ENCODE measurements at regions not wholly inside any gene's neighbourhood (a gene's known extent, or its start where the extent isn't known, plus 50 kb on each side); places are given as distances from the start of the nearest gene placed in this dataset.

GRCh38 chrX:139199933-139200332, 330.6 kb upstream of the F9 start (continued):
- TF ChIP-seq PRDM15 (CRISPR knock-in tag; IDR thresholded peaks at IDR 0.05) (no peak), TGIF2 (CRISPR knock-in tag; IDR thresholded peaks at IDR 0.05) (no peak), SP1 (IDR thresholded peaks at IDR 0.05) (no peak), SP1 (CRISPR knock-in tag; IDR thresholded peaks at IDR 0.05) (no peak), AKAP8 (CRISPR knock-in tag; IDR thresholded peaks at IDR 0.05) (no peak)
- TF ChIP-seq, protein P1, sequence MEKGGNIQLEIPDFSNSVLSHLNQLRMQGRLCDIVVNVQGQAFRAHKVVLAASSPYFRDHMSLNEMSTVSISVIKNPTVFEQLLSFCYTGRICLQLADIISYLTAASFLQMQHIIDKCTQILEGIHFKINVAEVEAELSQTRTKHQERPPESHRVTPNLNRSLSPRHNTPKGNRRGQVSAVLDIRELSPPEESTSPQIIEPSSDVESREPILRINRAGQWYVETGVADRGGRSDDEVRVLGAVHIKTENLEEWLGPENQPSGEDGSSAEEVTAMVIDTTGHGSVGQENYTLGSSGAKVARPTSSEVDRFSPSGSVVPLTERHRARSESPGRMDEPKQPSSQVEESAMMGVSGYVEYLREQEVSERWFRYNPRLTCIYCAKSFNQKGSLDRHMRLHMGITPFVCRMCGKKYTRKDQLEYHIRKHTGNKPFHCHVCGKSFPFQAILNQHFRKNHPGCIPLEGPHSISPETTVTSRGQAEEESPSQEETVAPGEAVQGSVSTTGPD (CRISPR knock-in tag; IDR thresholded peaks at IDR 0.05) = no peak

- DNase-seq (ENCODE audit: low spot score) (no peak), ATAC-seq (no peak), FAIRE-seq (no peak)
- in situ Hi-C loops (cut with HindIII; ENCODE audit: extremely low pct_ligation_motif_present, low pct_unique_long_range_greater_than_20kb) = no loop called here
- no peaks in the 10 kb centered on the region for H3K79me2 ChIP-seq (ENCODE audit: insufficient read depth, low read length)
- no peak for TF ChIP-seq HOXA9 (CRISPR knock-in tag; IDR thresholded peaks at IDR 0.05; ENCODE audit: borderline replicate concordance)
- no peak for TF ChIP-seq ZNF619 (CRISPR knock-in tag; IDR thresholded peaks at IDR 0.05)
- TF ChIP-seq TBL1XR1 (IDR thresholded peaks at IDR 0.05; ENCODE audit: borderline replicate concordance, low read length, partially characterized antibody) = no peak
- no peak for TF ChIP-seq DNMT3B (CRISPR knock-in tag; conservative IDR thresholded peaks at IDR 0.05)
- no peak for TF ChIP-seq SMAD3 (CRISPR knock-in tag; IDR thresholded peaks at IDR 0.05)
- no peaks in the 10 kb centered on the region; a peak in 1 of 5 replicates for H3K27me3 ChIP-seq (ENCODE audit: control insufficient read depth in 1 of 2, insufficient read depth in 2 of 2, low read length in 2 of 2)
- H3K4me3 ChIP-seq (replicated peaks in 1 of 3; ENCODE audit: insufficient read depth in 1 of 3, low read depth in 2 of 3, low read length in 3 of 3) = no peak overlapping the region
- BruUV-seq (replicated peaks) = no TSS peak
- POLR2A ChIA-PET = no interaction called here
- no peaks in the 10 kb centered on the region for H4K20me1 ChIP-seq (ENCODE audit: insufficient read depth, low read length)
- CTCF ChIA-PET (ENCODE audit: low intra/inter-chr PET ratio, low total read pairs) = no interaction called here
- H2AFZ ChIP-seq (ENCODE audit: low read length) = no peak overlapping the region
- H3K9ac ChIP-seq (ENCODE audit: insufficient read depth, low read depth, low read length) = no peak overlapping the region
- no peaks in the 10 kb centered on the region for H3K9me3 ChIP-seq (ENCODE audit: low read length)
- H3K4me1 ChIP-seq (ENCODE audit: insufficient read depth, low read length) = no peaks in the 10 kb centered on the region
- H3K27ac ChIP-seq (ENCODE audit: extremely low read length, insufficient read depth, low read length) = no peak overlapping the region
- no peak overlapping the region for H3K4me2 ChIP-seq (ENCODE audit: low read depth, low read length)
- intact Hi-C loops (cut with micrococcal nuclease; ENCODE audit: unreplicated experiment) = no loop called here
- H3K36me3 ChIP-seq (replicated peaks in 1 of 2; ENCODE audit: control insufficient read depth in 1 of 2, insufficient read depth in 2 of 2, low read length in 2 of 2) = no peaks in the 10 kb centered on the region
Measured at GRCh38 chrX:139198936-139199335, 331.6 kb upstream of the F9 start.

Measured in HepG2 (cell line).